Neural cell (in vitro differentiated cells): ENCODE measurements at regions not wholly inside any gene's neighbourhood (a gene's known extent, or its start where the extent isn't known, plus 50 kb on each side); places are given as distances from the start of the nearest gene placed in this dataset.

ENCODE experiments used
- CTCF ChIP-seq: fragments of 450-650 bp; IDR thresholded peaks from 2 replicates; pipeline ENCODE4 v1.5.1; 2014; ENCODE audit warnings: antibody characterized with exemption, mild to moderate bottlenecking, moderate library complexity; ENCODE audit not compliant: poor library complexity, severe bottlenecking
- EZH2 ChIP-seq: fragments of 200-600, 300-800 bp; shearing (Covaris generic), sonication (generic); IDR thresholded peaks from 2 replicates; pipeline ENCODE4 v1.6.1; 2014; ENCODE audit warnings: antibody characterized with exemption, low read length, borderline replicate concordance, mild to moderate bottlenecking; ENCODE audit not compliant: insufficient read depth, poor library complexity, severe bottlenecking
- MXI1 ChIP-seq: fragments of 450-650 bp; conservative IDR thresholded peaks from 2 replicates; pipeline ENCODE4 v1.6.1; 2014; ENCODE audit warnings: antibody characterized with exemption, mild to moderate bottlenecking; ENCODE audit not compliant: poor library complexity, severe bottlenecking
- POLR2AphosphoS5 ChIP-seq: IDR thresholded peaks from 2 replicates; pipeline ENCODE4 v1.6.1; 2012
- TAF1 ChIP-seq: IDR thresholded peaks from 2 replicates; pipeline ENCODE4 v1.6.1; 2012; ENCODE audit warnings: low read depth

GRCh38 chr17:12523244-12523643 is 142.4 kb upstream of the MYOCD start:
- TF ChIP-seq EZH2, result no peak
- TF ChIP-seq CTCF, result no peak
- TF ChIP-seq POLR2AphosphoS5, result no peak
- TF ChIP-seq TAF1, result no peak
- TF ChIP-seq MXI1, result no peak
